ENCODE measurements at regions not wholly inside any gene's neighbourhood (a gene's known extent, or its start where the extent isn't known, plus 50 kb on each side); places are given as distances from the start of the nearest gene placed in this dataset.
"Not testable (repeated sequence)": the region's sequence is repeated elsewhere in the genome, so short reads cannot be mapped to it uniquely, and the experiment has no call there.

- H3K4me1 ChIP-seq (replicated peaks), result no peaks in the 10 kb centered on the region
- no peaks in the 10 kb centered on the region for H3K36me3 ChIP-seq
- no peak for DNase-seq (ENCODE audit: low spot score)
- TF ChIP-seq CTCF (IDR thresholded peaks at IDR 0.05), result no peak
- TF ChIP-seq POLR2A (IDR thresholded peaks at IDR 0.05), result no peak
- no peak for TF ChIP-seq POLR2AphosphoS5 (IDR thresholded peaks at IDR 0.05)
- H3K9me3 ChIP-seq, result no peaks in the 10 kb centered on the region
- H3K4me3 ChIP-seq, result no peak overlapping the region
- no peak overlapping the region for H3K27ac ChIP-seq
- H3K27me3 ChIP-seq (replicated peaks; ENCODE audit: insufficient read depth), result no peaks in the 10 kb centered on the region
- intact Hi-C loops (cut with DNase I), result no loop called here
- WGBS, result 45% methylated on average over 4 of the region's 4 CpGs
These were observed 239.3 kb downstream of the RMST start for GRCh38 chr12:97701901-97702300.

- Histone ChIP-seq H3K27ac (no peak overlapping the region), H3K9me3 (no peaks in the 10 kb centered on the region), H3K4me1 (replicated peaks) (no peaks in the 10 kb centered on the region), H3K36me3 (no peaks in the 10 kb centered on the region), H3K4me3 (no peak overlapping the region), H3K27me3 (replicated peaks; ENCODE audit: insufficient read depth) (no peaks in the 10 kb centered on the region)
- TF ChIP-seq POLR2A (IDR thresholded peaks at IDR 0.05), result no peak
- no peak for TF ChIP-seq CTCF (IDR thresholded peaks at IDR 0.05)
- TF ChIP-seq POLR2AphosphoS5 (IDR thresholded peaks at IDR 0.05), result no peak
- 91% methylated on average over 1 of the region's 1 CpG for WGBS
- no peak for DNase-seq (ENCODE audit: low spot score)
- intact Hi-C loops (cut with DNase I), result no loop called here
These were observed 248.8 kb downstream of the RMST start for GRCh38 chr12:97711392-97711791.

- H3K4me3 ChIP-seq, result no peak overlapping the region
- DNase-seq (ENCODE audit: low spot score), result no peak
- intact Hi-C loops (cut with DNase I), result no loop called here
- no peaks in the 10 kb centered on the region for H3K4me1 ChIP-seq (replicated peaks)
- no peaks in the 10 kb centered on the region for H3K9me3 ChIP-seq
- no peaks in the 10 kb centered on the region for H3K27me3 ChIP-seq (replicated peaks; ENCODE audit: insufficient read depth)
- no peak overlapping the region for H3K27ac ChIP-seq
- no peaks in the 10 kb centered on the region for H3K36me3 ChIP-seq
- no peak for TF ChIP-seq CTCF (IDR thresholded peaks at IDR 0.05)
- TF ChIP-seq POLR2AphosphoS5 (IDR thresholded peaks at IDR 0.05), result no peak
- no peak for TF ChIP-seq POLR2A (IDR thresholded peaks at IDR 0.05)
- 44% methylated on average over 1 of the region's 1 CpG for WGBS
These were observed 250.7 kb downstream of the RMST start for GRCh38 chr12:97713270-97713669.

- WGBS, result 70% methylated on average over 4 of the region's 4 CpGs
- TF ChIP-seq CTCF (IDR thresholded peaks at IDR 0.05) (no peak), POLR2AphosphoS5 (IDR thresholded peaks at IDR 0.05) (no peak), POLR2A (IDR thresholded peaks at IDR 0.05) (no peak)
- DNase-seq (ENCODE audit: low spot score), result no peak
- Histone ChIP-seq H3K27me3 (replicated peaks; ENCODE audit: insufficient read depth) (no peaks in the 10 kb centered on the region), H3K9me3 (no peaks in the 10 kb centered on the region), H3K4me3 (no peak overlapping the region), H3K4me1 (replicated peaks) (no peaks in the 10 kb centered on the region), H3K36me3 (no peaks in the 10 kb centered on the region), H3K27ac (no peak overlapping the region)
- intact Hi-C loops (cut with DNase I), result no loop called here
These were observed 251.5 kb downstream of the RMST start for GRCh38 chr12:97714107-97714563.

GRCh38 chr12:97716356-97716755, 253.8 kb downstream of the RMST start:
- Histone ChIP-seq H3K4me1 (replicated peaks) (no peaks in the 10 kb centered on the region), H3K27ac (no peak overlapping the region), H3K27me3 (replicated peaks; ENCODE audit: insufficient read depth) (no peaks in the 10 kb centered on the region), H3K9me3 (no peaks in the 10 kb centered on the region), H3K36me3 (no peaks in the 10 kb centered on the region), H3K4me3 (no peak overlapping the region)
- intact Hi-C loops (cut with DNase I), result loop anchor here (5.0 kb wide), 1 partner anchor 286 kb away; no protein-coding TSS in a partner anchor
- DNase-seq (ENCODE audit: low spot score), result no peak
- 68% methylated on average over 1 of the region's 1 CpG for WGBS
- TF ChIP-seq POLR2A (IDR thresholded peaks at IDR 0.05) (no peak), CTCF (IDR thresholded peaks at IDR 0.05) (peak in 3 of 4 experiments; percentile 28 to 46 (median 36))

- H3K4me3 ChIP-seq; H3K27me3 ChIP-seq (replicated peaks; ENCODE audit: insufficient read depth); H3K36me3 ChIP-seq; DNase-seq (ENCODE audit: low spot score); intact Hi-C loops (cut with DNase I); H3K27ac ChIP-seq; H3K9me3 ChIP-seq; H3K4me1 ChIP-seq (replicated peaks): not testable (repeated sequence)
- 90% methylated on average over 21 of the region's 22 CpGs for WGBS
These were observed 261.2 kb downstream of the RMST start for GRCh38 chr12:97723801-97724200.
